Hindlimb muscle (tissue), 1 donor: ENCODE measurements at regions not wholly inside any gene's neighbourhood (a gene's known extent, or its start where the extent isn't known, plus 50 kb on each side); places are given as distances from the start of the nearest gene placed in this dataset.

Source experiments
- DNase-seq: peaks from one replicate; pipeline ENCODE4 v3.0.0-alpha.2; 2013

GRCh38 chr2:9772035-9772998 is 71.0 kb upstream of the TAF1B start:
- DNase-seq = no peak

- no peak for DNase-seq
Measured at GRCh38 chr2:9772999-9773902, 70.0 kb upstream of the TAF1B start.

- DNase-seq = no peak
Measured at GRCh38 chr2:9773903-9774239, 69.4 kb upstream of the TAF1B start.

GRCh38 chr2:9774266-9774665 is 69.0 kb upstream of the TAF1B start:
- DNase-seq = no peak

GRCh38 chr2:9775351-9775750 is 67.9 kb upstream of the TAF1B start:
- DNase-seq = no peak

- no peak for DNase-seq
Measured at GRCh38 chr2:9775999-9776712, 67.1 kb upstream of the TAF1B start.

- no peak for DNase-seq
Measured at GRCh38 chr2:9777081-9777480, 66.2 kb upstream of the TAF1B start.

- DNase-seq = no peak
Measured at GRCh38 chr2:9778012-9778411, 65.3 kb upstream of the TAF1B start.

- DNase-seq = no peak
Measured at GRCh38 chr2:9778471-9779316, 64.6 kb upstream of the TAF1B start.

GRCh38 chr2:9779596-9780264 is 63.5 kb upstream of the TAF1B start:
- no peak for DNase-seq

GRCh38 chr2:9780368-9781130 is 62.7 kb upstream of the TAF1B start:
- DNase-seq = no peak

GRCh38 chr2:9781252-9781651 is 62.0 kb upstream of the TAF1B start:
- no peak for DNase-seq

GRCh38 chr2:9782197-9782719 is 61.0 kb upstream of the TAF1B start:
- no peak for DNase-seq

- no peak for DNase-seq
Measured at GRCh38 chr2:9789371-9789770, 53.9 kb upstream of the TAF1B start.

- no peak for DNase-seq
Measured at GRCh38 chr2:9790702-9791225, 52.5 kb upstream of the TAF1B start.

- DNase-seq = no peak
Measured at GRCh38 chr2:9791711-9792110, 51.6 kb upstream of the TAF1B start.

- DNase-seq = no peak
Measured at GRCh38 chr2:9793156-9793917, 49.9 kb upstream of the TAF1B start.
